AG20443 (cell line): ENCODE measurements at regions not wholly inside any gene's neighbourhood (a gene's known extent, or its start where the extent isn't known, plus 50 kb on each side); places are given as distances from the start of the nearest gene placed in this dataset.
"Not testable (repeated sequence)": the region's sequence is repeated elsewhere in the genome, so short reads cannot be mapped to it uniquely, and the experiment has no call there.

Source experiments
- DNase-seq: peaks from one replicate; pipeline ENCODE4 v3.0.0; 2012; ENCODE audit warnings: low spot score, mixed read lengths

DNA sequence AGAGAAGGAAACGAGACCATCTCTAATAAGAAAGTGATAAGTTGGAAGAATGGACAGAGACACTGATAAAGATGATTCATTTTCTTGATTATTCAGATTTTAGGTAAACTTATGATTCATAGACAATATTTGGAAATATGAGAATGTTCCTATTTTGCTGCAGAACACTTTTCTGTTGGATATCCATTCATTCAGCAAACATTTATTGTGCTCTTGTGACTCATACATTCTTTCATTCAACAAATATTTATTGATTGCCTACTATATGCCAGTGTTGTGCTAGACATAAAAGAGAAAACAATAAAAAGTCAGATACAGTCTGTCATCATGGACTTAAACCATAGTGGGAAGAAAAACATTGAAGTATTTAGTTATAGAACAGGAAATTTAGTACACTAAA is 1232.0 kb downstream of the STIM2 start:
- no peak for DNase-seq

DNA sequence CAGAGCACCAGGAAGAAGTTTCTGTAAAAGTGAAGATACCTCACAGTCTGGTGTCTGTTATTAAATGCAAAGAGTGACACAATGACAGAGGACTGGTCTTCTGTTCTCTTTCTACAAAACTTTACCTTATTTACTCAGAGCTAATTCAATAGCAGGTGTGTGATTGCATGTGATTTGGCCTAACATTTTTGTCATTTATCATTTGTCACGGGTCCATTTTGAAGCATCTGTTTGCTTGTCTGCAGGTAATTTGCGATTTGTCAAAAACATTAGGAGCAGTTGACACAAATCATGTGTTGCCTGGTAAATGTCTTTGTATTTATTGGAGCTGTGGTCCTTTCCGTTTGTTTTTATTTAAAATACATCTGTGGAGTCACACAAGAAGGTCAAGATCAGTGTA is 1232.4 kb downstream of the STIM2 start:
- DNase-seq = no peak

DNA sequence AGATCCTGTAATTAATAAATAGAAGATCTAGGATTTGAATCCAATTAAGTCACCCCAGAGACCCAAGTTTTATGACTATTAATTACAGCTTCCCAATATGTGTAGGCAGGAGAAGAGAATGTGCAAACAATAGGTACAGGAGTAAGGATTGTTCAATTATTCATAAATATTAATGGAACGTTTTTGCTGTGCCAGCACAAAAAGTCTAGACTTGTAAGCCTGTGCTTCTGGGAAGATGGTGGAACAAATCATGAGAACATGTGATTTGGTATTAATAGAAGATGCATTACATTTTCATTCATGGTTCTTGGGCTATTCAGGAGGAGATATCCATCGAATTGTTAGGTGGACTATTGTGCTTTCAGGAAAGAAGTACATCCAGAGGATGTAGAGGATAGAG is 1240.9 kb downstream of the STIM2 start:
- DNase-seq = no peak

DNA sequence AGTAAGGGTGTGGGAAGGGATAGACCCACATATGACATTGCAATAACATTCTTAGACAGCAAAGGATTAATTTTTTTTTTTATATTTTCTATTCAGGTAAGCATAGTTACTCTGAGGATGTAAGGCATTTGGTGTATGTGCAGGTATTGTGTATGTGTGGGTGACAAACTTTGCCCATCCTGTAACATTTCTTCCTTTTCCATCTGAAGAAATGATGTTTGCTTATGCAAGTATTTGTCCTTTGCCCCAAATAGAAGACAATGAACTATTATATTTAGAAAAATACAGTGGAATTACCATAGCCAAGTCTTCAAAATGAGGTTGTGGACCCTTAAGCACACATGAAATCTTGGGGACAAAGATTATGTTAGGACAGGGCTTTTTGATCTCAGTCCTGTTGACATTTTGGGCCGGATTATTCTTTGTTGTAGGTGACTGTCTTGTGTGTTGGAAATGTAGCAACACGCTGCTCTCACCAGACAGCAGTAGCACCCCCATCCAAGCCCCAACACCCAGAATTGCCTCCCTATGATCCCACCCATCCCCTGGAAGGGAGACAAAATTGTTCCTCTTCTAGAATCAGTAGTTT is 1244.7 kb downstream of the STIM2 start:
- no peak for DNase-seq

DNA sequence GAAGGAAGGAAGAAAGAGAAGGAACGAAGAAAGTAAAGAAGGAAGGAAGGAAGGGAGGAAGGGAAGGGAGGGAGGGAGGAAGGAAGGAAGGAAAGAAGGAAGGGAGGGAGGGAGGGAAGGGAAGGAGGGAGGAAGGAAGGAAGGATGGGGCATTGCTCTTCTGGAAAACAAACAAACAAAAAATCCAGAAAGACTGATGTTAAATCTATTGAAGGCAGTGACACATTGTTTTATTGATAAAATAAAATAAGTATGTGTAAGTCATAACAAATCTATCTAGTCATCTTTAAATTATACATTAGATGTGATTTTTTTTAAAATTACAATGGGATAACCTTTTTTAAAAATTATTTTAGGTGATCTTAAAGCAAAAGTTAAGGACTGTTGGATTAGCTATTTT is 1245.5 kb downstream of the STIM2 start:
- DNase-seq = no peak

DNA sequence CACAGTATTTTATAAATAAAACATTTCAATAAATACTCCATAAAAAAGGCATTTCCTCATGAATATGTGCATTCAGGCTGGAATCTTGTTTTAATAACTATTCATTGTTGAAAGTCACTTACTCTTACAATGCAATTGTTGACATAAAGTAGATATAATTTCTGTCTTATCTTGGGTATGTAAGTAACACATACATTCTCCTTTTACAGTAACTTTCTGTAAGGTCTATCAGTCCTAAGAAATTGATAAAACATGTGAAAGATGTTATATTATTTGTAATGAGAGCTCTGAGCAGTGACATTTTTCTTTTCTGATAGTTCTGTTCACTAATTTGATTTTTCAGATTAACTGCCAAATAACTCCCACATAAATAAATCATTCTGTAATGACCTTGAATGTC is 1249.2 kb downstream of the STIM2 start:
- DNase-seq = no peak

DNA sequence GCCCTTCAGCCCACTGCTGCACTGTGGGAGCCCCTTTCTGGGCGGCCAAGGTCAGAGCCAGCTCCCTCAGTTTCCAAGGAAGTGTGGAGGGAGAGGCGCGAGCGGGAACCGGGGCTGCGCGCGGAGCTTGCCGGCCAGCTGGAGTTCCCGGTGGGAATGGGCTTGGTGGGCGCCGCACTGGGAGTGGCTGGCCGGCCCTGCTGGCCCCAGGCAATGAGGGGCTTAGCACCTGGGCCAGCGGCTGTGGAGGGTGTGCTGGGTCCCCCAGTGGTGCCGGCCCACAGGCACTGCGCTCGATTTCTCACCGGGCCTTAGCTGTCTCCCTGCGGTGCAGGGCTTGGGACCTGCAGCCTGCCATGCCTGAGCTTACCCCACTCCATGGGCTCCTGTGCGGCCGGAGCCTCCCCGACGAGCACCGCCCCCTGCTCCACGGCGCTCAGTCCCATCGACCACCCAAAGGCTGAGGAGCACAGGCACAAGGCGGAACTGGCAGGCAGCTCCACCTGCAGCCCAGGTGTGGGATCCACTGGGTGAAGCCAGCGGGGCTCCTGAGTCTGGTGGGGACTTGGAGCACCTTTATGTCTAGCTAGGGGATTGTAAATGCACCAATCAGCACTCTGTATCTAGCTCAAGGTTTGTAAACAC is 1252.2 kb downstream of the STIM2 start:
- not testable (repeated sequence) for DNase-seq

DNA sequence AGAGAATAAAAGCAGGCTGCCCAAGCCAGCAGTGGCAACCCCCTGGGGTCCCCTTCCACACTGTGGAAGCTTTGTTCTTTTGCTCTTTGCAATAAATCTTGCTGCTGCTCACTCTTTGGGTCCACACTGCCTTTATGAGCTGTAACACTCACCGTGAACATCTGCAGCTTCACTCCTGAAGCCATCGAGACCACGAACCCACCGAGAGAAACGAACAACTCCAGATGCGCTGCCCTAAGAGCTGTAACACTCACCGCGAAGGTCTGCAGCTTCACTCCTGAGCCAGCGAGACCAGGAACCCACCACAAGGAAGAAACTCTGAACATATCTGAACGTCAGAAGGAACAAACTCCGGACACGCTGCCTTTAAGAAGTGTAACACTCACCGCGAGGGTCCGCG is 1252.9 kb downstream of the STIM2 start:
- not testable (repeated sequence) for DNase-seq

DNA sequence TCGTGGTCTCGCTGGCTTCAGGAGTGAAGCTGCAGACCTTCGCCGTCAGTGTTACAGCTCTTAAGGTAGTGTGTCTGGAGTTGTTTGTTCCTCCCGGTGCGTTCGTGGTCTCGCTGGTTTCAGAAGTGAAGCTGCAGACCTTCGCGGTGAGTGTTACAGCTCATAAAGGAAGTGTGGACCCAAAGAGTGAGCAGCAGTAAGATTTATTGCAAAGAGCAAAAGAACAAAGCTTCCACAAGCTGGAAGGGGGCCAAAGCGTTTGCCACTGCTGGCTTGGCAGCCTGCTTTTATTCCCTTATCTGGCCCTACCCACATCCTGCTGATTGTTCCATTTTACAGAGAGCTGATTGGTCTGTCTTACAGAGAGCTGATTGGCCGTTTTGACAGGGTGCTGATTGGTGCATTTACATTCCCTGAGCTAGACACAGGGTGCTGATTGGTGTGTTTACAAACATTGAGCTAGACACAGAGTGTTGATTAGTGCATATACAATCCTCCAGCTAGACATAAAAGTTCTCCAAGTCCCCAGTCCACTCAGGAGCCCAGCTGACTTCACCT is 1256.0 kb downstream of the STIM2 start:
- not testable (repeated sequence) for DNase-seq

DNA sequence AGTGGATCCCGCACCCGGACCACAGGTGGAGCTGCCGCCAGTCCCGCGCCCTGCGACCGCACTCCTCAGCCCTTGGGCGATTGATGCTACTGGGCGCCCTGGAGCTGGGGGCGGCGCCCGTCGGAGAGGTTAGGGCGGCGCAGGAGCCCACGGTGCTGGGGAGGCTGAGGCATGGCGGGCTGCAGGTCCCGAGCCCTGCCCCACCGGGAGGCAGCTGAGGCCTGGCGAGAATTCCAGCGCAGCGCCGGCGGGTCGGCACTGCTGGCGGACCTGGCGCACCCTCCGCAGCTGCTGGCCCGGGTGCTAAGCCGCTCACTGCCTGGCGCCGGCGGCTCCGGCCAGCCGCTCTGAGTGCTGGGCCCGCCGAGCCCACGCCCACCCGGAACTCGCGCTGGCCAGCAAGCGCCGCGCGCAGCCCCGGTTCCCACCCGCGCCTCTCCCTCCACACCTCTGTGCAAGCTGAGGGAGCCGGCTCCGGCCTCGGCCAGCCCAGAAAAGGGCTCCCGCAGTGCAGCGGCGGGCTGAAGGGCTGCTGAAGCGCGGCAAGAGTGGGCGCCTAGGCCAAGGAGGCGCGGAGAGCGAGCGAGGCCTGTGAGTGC is 1256.5 kb downstream of the STIM2 start:
- DNase-seq = no peak

DNA sequence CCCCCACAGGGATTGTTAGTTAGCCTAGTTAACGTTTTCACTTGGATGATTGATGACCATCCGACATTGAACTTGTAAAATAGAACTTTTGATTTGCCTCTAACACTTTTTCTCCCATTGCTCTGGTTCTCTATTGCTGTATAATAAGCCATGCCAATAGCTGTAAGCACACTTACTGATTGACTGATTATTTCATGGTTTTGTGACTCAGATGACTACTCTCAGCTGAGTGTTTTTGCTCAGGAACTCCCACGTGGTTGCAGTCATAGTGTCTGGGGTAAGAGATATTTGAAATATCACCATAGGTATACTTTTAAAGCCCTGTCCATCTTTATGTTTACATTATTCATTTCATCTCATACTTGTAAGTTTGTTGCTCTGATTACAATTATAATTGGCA is 1285.5 kb downstream of the STIM2 start:
- no peak for DNase-seq

DNA sequence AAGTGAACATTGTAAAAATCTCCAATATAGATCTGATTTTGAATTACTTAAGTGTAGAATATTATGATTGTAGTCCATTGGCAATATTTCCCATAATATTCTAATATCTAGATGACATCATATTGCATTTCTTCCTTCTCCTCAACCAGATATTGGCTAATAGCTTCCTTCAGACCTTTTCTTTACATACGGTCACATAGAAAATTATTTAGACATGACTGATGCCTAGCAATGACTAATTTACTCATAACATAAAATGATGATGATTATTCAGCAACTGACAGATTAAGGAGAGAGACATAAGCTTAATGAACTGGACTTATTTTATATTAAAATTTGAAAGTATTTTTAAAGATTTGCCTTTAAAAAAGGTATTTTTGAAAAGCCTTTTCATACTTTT is 1287.6 kb downstream of the STIM2 start:
- no peak for DNase-seq

DNA sequence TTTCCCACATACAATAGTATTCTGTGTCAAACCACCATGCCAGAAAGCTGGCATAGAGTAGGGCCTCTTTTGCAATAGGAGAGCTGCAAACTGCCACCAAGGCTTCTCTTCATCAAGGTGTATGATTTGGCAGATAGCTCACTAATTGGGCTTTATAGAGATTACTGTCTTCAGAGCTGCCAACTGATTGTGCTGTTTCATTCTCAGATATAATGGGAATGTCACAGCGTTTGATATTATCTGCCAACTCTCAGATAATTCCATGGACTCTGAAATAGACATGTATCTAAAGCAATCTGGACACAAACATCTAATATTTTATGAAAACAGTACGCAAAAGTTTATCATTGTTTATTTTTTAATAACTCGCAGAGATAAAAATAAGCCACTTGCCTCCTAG is 1289.1 kb downstream of the STIM2 start:
- DNase-seq = no peak

DNA sequence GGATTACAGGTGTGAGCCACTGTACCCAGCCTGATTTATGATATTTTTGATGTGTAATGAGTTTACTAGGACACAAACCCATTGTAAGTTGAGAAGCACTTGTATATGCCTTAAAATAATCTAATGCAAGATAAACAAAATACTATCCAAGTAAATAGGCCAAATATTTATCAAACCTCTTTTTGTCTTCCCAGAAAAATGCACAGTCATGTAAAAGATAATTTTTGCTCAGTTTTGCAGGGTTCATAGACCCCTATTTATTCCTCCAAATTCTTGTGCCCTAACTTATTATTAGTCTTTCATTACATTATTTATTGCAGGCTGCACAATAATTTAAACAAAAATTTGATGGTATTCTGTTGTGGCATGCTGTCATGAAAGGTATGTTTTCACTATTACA is 1290.7 kb downstream of the STIM2 start:
- DNase-seq = no peak

DNA sequence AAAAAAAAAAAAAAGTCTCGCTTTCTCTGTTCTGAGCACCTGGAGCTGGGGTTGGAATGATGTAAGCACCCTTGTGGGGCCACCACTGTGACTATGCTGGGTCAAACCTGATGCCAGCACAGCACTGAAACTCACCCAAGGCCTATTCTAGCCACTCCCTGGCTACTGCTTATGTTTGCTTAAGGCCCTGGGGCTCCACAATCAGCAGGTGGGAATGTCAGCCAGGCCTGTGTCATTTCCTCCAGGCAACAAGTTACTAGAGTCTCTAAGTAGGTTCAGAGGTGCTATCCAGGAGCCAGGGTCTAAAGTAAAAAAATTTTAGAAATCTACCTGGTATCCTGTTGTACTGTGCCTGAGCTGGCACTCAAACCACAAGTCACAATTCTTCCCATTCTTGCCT is 1306.8 kb downstream of the STIM2 start:
- DNase-seq = no peak

DNA sequence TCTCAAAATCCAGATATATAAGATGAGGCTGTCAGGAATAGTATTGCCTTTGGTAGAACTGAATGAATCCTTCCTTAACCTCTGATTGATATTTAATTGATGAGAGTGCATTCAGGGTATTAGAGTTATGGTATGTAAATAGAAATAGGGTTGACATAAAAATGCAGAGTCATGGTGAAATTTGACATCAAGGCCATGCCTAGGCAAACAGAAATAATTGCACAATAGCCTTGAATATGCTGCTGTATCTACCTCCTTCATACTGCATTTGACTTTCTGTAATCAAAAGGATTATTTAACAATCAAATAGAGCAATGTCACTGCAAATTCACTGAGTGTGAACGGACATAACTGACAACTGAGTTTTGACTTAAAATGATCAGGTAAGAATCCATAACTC is 1316.3 kb downstream of the STIM2 start:
- no peak for DNase-seq

DNA sequence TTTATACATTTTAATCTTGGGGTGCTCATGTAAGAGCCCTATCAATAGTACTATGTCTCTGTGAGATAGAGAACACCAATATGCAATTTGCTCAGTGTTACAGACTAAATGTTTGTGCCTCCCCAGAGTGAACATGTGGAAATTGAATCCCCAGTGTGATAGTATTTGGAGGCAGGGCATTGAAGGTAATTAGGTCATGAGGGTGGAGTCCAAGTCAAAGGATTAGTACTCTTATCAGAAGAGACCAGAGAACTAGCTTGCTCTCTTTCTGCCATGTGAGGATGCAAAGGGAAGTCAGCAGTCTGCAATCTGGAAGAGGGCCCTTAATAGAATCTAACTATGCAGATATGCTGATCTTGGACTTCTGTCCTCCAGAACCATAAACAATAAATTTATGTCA is 1317.0 kb downstream of the STIM2 start:
- no peak for DNase-seq

DNA sequence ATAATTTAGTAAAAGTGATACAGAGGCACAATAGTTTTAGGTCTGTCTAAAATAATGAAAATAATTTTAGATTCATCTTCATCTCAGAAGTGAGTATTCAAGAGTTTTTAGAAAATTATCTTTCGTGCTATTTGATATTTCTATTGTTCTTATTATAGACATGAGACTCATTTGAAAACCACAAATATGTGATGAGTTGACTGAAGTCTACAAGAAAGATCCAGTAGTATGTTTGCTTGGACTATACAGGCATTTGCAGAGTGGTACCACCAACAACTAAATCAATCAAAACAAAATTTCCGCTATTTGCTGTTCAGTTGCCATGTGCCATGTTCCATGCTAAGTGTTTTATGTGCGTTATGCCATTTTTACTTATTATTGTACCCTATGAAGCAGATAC is 1318.5 kb downstream of the STIM2 start:
- DNase-seq = no peak

DNA sequence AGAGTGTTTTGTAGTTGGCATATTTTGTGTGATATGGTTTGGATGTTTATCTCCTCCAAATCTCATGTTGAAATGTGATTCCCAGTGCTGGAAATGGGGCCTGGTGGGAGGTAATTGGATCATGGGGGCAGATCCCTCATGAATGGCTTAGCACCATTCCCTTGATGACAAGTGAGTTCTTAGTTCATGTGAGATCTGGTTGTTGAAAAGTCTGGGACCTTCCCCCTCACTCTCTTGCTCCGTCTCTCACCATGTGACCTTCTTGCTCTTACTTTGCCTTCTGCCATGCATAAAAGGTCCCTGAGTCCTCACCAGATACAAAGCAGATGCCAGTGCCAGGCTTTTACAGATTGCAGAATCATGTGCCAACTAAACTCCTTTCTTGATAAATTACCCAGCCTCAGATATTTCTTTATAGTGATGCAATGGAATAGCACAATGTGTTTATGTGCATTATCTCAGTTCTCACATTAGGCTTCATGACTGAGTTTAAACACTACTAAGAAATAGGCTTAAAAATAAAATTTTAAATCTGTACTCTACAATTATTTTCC is 1348.8 kb downstream of the STIM2 start:
- DNase-seq = no peak

DNA sequence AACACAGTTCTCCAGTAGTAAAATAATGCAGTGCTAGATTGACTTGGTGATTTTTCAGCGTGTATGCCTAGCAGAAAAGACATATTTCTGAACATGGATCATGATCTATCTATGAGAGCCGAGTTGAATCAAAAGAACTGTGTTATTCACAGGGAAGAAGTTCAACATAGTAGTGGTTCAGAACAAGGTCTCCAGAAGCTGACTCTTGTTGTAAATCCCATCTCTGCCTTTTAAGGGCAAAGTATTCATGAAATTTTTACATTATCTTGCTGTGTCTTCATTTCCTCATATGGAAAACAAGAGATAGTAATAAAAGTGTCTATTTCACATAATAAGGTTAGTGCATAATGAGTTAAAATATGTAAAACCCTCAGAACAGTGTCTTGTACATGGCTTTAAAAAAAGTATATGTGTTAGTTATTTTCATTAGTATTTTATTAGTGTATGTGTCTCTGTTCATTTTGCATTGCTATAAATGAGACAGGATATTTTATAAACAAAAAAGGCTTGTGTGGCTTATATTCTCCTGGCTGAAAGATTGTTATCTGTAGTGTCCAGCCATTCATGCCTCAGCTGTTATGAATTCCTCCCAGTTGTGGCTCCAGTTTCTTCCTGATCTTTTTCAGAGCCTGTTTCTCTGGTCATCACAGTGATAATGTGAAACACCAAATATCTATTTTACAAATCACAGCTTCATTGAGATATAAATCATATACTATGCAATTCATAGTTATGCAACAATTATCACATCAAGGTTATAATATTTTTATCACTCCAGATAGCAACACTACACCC is 1351.2 kb downstream of the STIM2 start:
- peak; percentile 6 for DNase-seq

DNA sequence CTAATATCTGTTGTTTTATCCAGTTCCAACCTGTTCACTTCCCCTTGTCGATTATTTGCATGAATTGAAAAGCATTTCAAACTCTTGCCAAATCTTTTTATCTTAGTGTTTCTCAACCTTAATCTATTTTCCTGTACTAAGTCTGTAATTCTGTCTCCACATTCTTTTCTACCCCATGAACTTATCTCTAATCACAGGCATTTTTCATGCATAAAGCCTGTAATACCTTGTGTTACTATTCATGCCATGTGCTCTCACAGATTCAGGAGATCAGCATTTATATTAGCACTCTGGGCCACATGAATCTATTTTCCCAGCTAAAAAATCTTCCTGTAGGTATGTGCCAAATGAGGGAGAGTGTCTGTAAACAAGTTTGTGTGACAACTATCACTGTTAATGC is 1360.9 kb downstream of the STIM2 start:
- no peak for DNase-seq

DNA sequence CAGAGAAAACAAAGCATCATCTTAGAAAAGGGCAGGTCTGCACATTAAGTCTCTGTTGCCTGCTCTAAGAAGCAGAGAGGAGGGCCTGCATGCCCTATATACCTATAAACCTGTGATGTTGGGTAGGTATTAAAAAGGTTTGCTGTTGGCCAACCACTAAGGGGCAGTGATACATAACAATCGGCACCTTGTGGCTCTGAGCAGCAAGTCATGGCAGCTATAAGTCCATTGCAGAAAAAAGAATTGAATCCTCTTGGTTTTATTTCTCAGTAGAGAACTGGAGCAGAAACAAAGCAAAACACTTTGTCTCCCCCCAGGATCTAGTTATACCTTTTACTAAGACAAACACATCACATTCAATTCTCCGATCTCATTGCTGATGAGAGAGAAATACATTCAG is 1364.4 kb downstream of the STIM2 start:
- peak; percentile 30 for DNase-seq
